ENCODE measurements at regions not wholly inside any gene's neighbourhood (a gene's known extent, or its start where the extent isn't known, plus 50 kb on each side); places are given as distances from the start of the nearest gene placed in this dataset.

DNA sequence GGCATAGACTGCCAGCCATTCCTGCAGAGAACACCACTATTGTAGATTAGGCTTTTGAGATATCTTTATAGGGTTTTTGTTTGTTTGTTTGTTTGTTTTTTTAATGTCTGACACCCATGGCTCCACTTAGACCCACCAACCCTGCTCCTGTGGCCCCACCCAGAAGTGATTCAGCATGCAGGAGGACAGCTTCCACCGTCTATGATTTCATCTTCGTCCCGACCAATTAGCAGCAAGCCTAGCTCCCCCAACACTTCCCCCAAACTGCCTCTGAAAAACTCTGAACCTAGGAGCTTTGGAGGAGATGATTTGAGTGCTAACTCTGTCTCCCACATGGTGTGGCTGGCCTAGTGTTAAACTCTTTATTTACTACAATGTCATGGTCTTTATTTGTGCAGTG is 108.3 kb upstream of the RXFP2 start:
- no peak for DNase-seq
- H3K36me3 ChIP-seq (ENCODE audit: control insufficient read depth in 2 of 2, extremely low read depth in 1 of 2, insufficient read depth in 1 of 2, low read length in 1 of 2), result no peaks in the 10 kb centered on the region
- H3K27me3 ChIP-seq (replicated peaks in 1 of 2; ENCODE audit: control insufficient read depth in 2 of 2, extremely low read depth in 1 of 2, insufficient read depth in 2 of 2, low read length in 1 of 2), result peaks cover 0 to 6% of the 10 kb centered on the region in 2 experiments
- H3K4me1 ChIP-seq (ENCODE audit: control insufficient read depth in 1 of 2, extremely low read depth in 1 of 2, insufficient read depth in 2 of 2, low read length in 2 of 2), result no peaks in the 10 kb centered on the region
- no peak overlapping the region for H3K27ac ChIP-seq (ENCODE audit: low read length)
- Mint-ChIP-seq H3K27ac (no peak overlapping the region), H3K27me3 (peaks cover 0 to 3% of the 10 kb centered on the region in 2 donors), H3K4me1 (no peaks in the 10 kb centered on the region), H3K4me3 (no peak overlapping the region), H3K9me3 (peaks cover 5 to 19% (median 7%) of the 10 kb centered on the region in 3 donors), H3K36me3 (no peaks in the 10 kb centered on the region)
- ATAC-seq (replicated peaks in 1 of 4), result no peak
- no peaks in the 10 kb centered on the region for H3K9me3 ChIP-seq
- POLR2A ChIA-PET, result no interaction called here
- WGBS (ENCODE audit: insufficient coverage), result no CpG with 5 or more reads among the region's 3 CpGs
- CTCF ChIA-PET, result interaction anchor here in 1 of 2 donors (0.6 kb wide), 1 partner anchor 17 kb away, joined by 3 read pairs; no protein-coding TSS in a partner anchor
- H3K4me3 ChIP-seq (ENCODE audit: control insufficient read depth in 1 of 2, extremely low read depth in 1 of 2, low read length in 1 of 2), result no peak overlapping the region

GRCh38 chr13:31631746-31632145 is 107.6 kb upstream of the RXFP2 start:
- ChIA-PET CTCF (no interaction called here), POLR2A (no interaction called here)
- no peaks in the 10 kb centered on the region for H3K36me3 ChIP-seq (ENCODE audit: control insufficient read depth in 2 of 2, extremely low read depth in 1 of 2, insufficient read depth in 1 of 2, low read length in 1 of 2)
- H3K27ac Mint-ChIP-seq, result no peak overlapping the region
- H3K27me3 ChIP-seq (replicated peaks in 1 of 2; ENCODE audit: control insufficient read depth in 2 of 2, extremely low read depth in 1 of 2, insufficient read depth in 2 of 2, low read length in 1 of 2), result peaks cover 0 to 6% of the 10 kb centered on the region in 2 experiments
- peaks cover 7 to 20% (median 10%) of the 10 kb centered on the region in 3 donors for H3K9me3 Mint-ChIP-seq
- no peaks in the 10 kb centered on the region for H3K27me3 Mint-ChIP-seq
- DNase-seq, result no peak
- H3K4me3 ChIP-seq (ENCODE audit: control insufficient read depth in 1 of 2, extremely low read depth in 1 of 2, low read length in 1 of 2), result no peak overlapping the region
- H3K27ac ChIP-seq (ENCODE audit: low read length), result no peak overlapping the region
- no peaks in the 10 kb centered on the region for H3K36me3 Mint-ChIP-seq
- H3K4me1 Mint-ChIP-seq, result no peaks in the 10 kb centered on the region
- H3K9me3 ChIP-seq, result no peaks in the 10 kb centered on the region
- ATAC-seq (replicated peaks in 1 of 4), result no peak
- H3K4me1 ChIP-seq (ENCODE audit: control insufficient read depth in 1 of 2, extremely low read depth in 1 of 2, insufficient read depth in 2 of 2, low read length in 2 of 2), result no peaks in the 10 kb centered on the region
- H3K4me3 Mint-ChIP-seq, result no peak overlapping the region

GRCh38 chr13:31638577-31638976 is 100.7 kb upstream of the RXFP2 start:
- H3K27ac ChIP-seq (ENCODE audit: low read length), result no peak overlapping the region

DNA sequence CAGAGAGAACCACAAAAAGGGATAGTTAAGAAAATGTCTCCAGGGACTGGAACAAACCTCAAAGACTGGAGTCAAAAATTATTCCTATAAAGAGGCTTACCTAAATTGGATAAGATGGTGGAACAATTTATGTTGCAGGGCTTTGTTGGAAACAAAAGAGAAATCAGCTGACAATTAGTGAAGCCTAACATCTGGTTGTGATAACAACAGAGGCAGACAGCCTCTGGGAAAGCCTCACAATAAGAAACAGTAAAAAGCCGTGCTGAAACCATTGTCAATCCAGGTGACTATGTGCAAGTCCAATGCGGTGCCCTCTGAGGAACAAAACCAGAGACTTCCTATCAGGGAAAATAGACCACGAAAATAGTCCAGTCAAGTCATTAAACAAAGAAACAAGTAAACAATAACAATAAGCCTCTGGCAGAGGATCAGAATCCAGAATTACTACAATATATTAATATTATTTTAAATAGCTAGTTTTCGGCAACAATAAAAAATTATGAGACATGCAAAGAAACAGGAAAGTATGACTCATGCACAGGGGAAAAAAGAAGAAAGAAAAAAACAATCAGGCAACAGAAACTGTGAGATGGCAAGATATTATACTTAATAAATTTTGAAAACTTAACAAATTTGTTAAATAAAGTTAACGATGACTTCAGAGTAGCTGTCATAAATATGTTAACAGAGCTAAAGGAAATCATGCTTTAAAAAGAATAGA is 99.7 kb upstream of the RXFP2 start:
- no peak for ATAC-seq (replicated peaks in 1 of 4)
- H3K9me3 Mint-ChIP-seq, result peaks cover 11 to 21% (median 13%) of the 10 kb centered on the region in 3 donors

More at GRCh38 chr13:31638577-31638976, 100.7 kb upstream of the RXFP2 start:
- ChIA-PET CTCF (no interaction called here), POLR2A (no interaction called here)
- Mint-ChIP-seq H3K9me3 (peaks cover 11 to 27% (median 13%) of the 10 kb centered on the region in 3 donors), H3K36me3 (no peaks in the 10 kb centered on the region), H3K27me3 (peaks cover 0 to 9% of the 10 kb centered on the region in 2 donors), H3K4me3 (no peak overlapping the region), H3K27ac (no peak overlapping the region), H3K4me1 (no peaks in the 10 kb centered on the region)
- ATAC-seq (replicated peaks in 1 of 4), result no peak
- Histone ChIP-seq H3K4me1 (ENCODE audit: control insufficient read depth in 1 of 2, extremely low read depth in 1 of 2, insufficient read depth in 2 of 2, low read length in 2 of 2) (no peaks in the 10 kb centered on the region), H3K36me3 (ENCODE audit: control insufficient read depth in 2 of 2, extremely low read depth in 1 of 2, insufficient read depth in 1 of 2, low read length in 1 of 2) (no peaks in the 10 kb centered on the region), H3K9me3 (no peaks in the 10 kb centered on the region), H3K4me3 (ENCODE audit: control insufficient read depth in 1 of 2, extremely low read depth in 1 of 2, low read length in 1 of 2) (no peak overlapping the region), H3K27me3 (replicated peaks in 1 of 2; ENCODE audit: control insufficient read depth in 2 of 2, extremely low read depth in 1 of 2, insufficient read depth in 2 of 2, low read length in 1 of 2) (peaks cover 0 to 7% of the 10 kb centered on the region in 2 experiments)
- DNase-seq, result no peak
- no CpG with 5 or more reads among the region's 1 CpG for WGBS (ENCODE audit: insufficient coverage)

GRCh38 chr13:31649766-31650165 is 89.6 kb upstream of the RXFP2 start:
- H3K4me1 ChIP-seq (ENCODE audit: control insufficient read depth in 1 of 2, extremely low read depth in 1 of 2, insufficient read depth in 2 of 2, low read length in 2 of 2), result no peaks in the 10 kb centered on the region
- H3K4me3 ChIP-seq (ENCODE audit: control insufficient read depth in 1 of 2, extremely low read depth in 1 of 2, low read length in 1 of 2), result no peak overlapping the region
- no peak overlapping the region for H3K27ac ChIP-seq (ENCODE audit: low read length)
- peaks cover 0 to 3% of the 10 kb centered on the region in 2 donors for H3K27me3 Mint-ChIP-seq
- ChIA-PET CTCF (no interaction called here), POLR2A (no interaction called here)
- H3K4me1 Mint-ChIP-seq, result no peaks in the 10 kb centered on the region
- no peak overlapping the region for H3K27ac Mint-ChIP-seq
- WGBS (ENCODE audit: insufficient coverage), result no CpG with 5 or more reads among the region's 4 CpGs
- ATAC-seq (replicated peaks in 1 of 4), result no peak
- H3K27me3 ChIP-seq (replicated peaks in 1 of 2; ENCODE audit: control insufficient read depth in 2 of 2, extremely low read depth in 1 of 2, insufficient read depth in 2 of 2, low read length in 1 of 2), result no peaks in the 10 kb centered on the region
- no peaks in the 10 kb centered on the region for H3K36me3 Mint-ChIP-seq
- no peak overlapping the region for H3K4me3 Mint-ChIP-seq
- H3K36me3 ChIP-seq (ENCODE audit: control insufficient read depth in 2 of 2, extremely low read depth in 1 of 2, insufficient read depth in 1 of 2, low read length in 1 of 2), result no peaks in the 10 kb centered on the region
- no peak for DNase-seq
- no peaks in the 10 kb centered on the region for H3K9me3 ChIP-seq
- peaks cover 0 to 3% (median 3%) of the 10 kb centered on the region in 3 donors for H3K9me3 Mint-ChIP-seq

More for the DNA sequence above, 99.7 kb upstream of the RXFP2 start:
- Mint-ChIP-seq H3K27ac (no peak overlapping the region), H3K27me3 (peaks cover 0 to 9% of the 10 kb centered on the region in 2 donors), H3K4me1 (no peaks in the 10 kb centered on the region), H3K4me3 (no peak overlapping the region), H3K36me3 (no peaks in the 10 kb centered on the region)
- H3K4me1 ChIP-seq (ENCODE audit: control insufficient read depth in 1 of 2, extremely low read depth in 1 of 2, insufficient read depth in 2 of 2, low read length in 2 of 2), result no peaks in the 10 kb centered on the region
- no peak overlapping the region for H3K27ac ChIP-seq (ENCODE audit: low read length)
- no peak for DNase-seq
- H3K9me3 ChIP-seq, result no peaks in the 10 kb centered on the region
- ChIA-PET CTCF (no interaction called here), POLR2A (no interaction called here)
- no peaks in the 10 kb centered on the region for H3K36me3 ChIP-seq (ENCODE audit: control insufficient read depth in 2 of 2, extremely low read depth in 1 of 2, insufficient read depth in 1 of 2, low read length in 1 of 2)
- H3K4me3 ChIP-seq (ENCODE audit: control insufficient read depth in 1 of 2, extremely low read depth in 1 of 2, low read length in 1 of 2), result no peak overlapping the region
- WGBS (ENCODE audit: insufficient coverage), result 95% methylated on average over 2 of the region's 5 CpGs
- peaks cover 0 to 7% of the 10 kb centered on the region in 2 experiments for H3K27me3 ChIP-seq (replicated peaks in 1 of 2; ENCODE audit: control insufficient read depth in 2 of 2, extremely low read depth in 1 of 2, insufficient read depth in 2 of 2, low read length in 1 of 2)

- no peak overlapping the region for H3K4me3 Mint-ChIP-seq
- WGBS (ENCODE audit: insufficient coverage), result 80% methylated on average over 1 of the region's 2 CpGs
- Histone ChIP-seq H3K4me1 (ENCODE audit: control insufficient read depth in 1 of 2, extremely low read depth in 1 of 2, insufficient read depth in 2 of 2, low read length in 2 of 2) (no peaks in the 10 kb centered on the region), H3K36me3 (ENCODE audit: control insufficient read depth in 2 of 2, extremely low read depth in 1 of 2, insufficient read depth in 1 of 2, low read length in 1 of 2) (no peaks in the 10 kb centered on the region), H3K4me3 (ENCODE audit: control insufficient read depth in 1 of 2, extremely low read depth in 1 of 2, low read length in 1 of 2) (no peak overlapping the region), H3K27me3 (replicated peaks in 1 of 2; ENCODE audit: control insufficient read depth in 2 of 2, extremely low read depth in 1 of 2, insufficient read depth in 2 of 2, low read length in 1 of 2) (no peaks in the 10 kb centered on the region), H3K9me3 (no peaks in the 10 kb centered on the region), H3K27ac (ENCODE audit: low read length) (no peak overlapping the region)
- DNase-seq (no peak), ATAC-seq (replicated peaks in 1 of 4) (no peak)
- H3K4me1 Mint-ChIP-seq, result no peaks in the 10 kb centered on the region
- peaks cover 0 to 3% of the 10 kb centered on the region in 2 donors for H3K27me3 Mint-ChIP-seq
- ChIA-PET POLR2A (no interaction called here), CTCF (no interaction called here)
- peaks cover 0 to 3% (median 3%) of the 10 kb centered on the region in 3 donors for H3K9me3 Mint-ChIP-seq
- H3K36me3 Mint-ChIP-seq, result no peaks in the 10 kb centered on the region
- no peak overlapping the region for H3K27ac Mint-ChIP-seq
Observed at GRCh38 chr13:31653730-31654129, 85.6 kb upstream of the RXFP2 start.
